Activated CD8-positive, alpha-beta T cell treated with anti-CD3 and anti-CD28 coated beads for 36 hours (primary cell): ENCODE measurements at regions not wholly inside any gene's neighbourhood (a gene's known extent, or its start where the extent isn't known, plus 50 kb on each side); places are given as distances from the start of the nearest gene placed in this dataset.

Experiments
- ATAC-seq: fragments of 200-7000 bp; cut with Tn5 transposase; one replicate; pipeline ENCODE4 v1.10.0; 2021; ENCODE audit warnings: mild to moderate bottlenecking, moderate library complexity
- CTCF ChIA-PET: fragments of 350-600 bp; sonication (Branson Sonifier 250); formaldehyde crosslinking; loops from one replicate; lab custom pipeline; 2021; ENCODE audit warnings: antibody characterized with exemption; lab: Charles Lee
- POLR2A ChIA-PET: fragments of 350-600 bp; sonication (Branson Sonifier 250); formaldehyde crosslinking; loops from one replicate; lab custom pipeline; 2021; ENCODE audit warnings: antibody characterized with exemption; lab: Charles Lee
- DNase-seq: peaks from one replicate; pipeline ENCODE4 v3.0.0-alpha.2; 2020
- H3K27ac Mint-ChIP-seq: one replicate; pipeline ENCODE4 v1.8.0; 2021; ENCODE audit warnings: mild to moderate bottlenecking, mixed read lengths
- H3K27me3 Mint-ChIP-seq: one replicate; pipeline ENCODE4 v1.8.0; 2021; ENCODE audit warnings: mixed read lengths
- H3K36me3 Mint-ChIP-seq: one replicate; pipeline ENCODE4 v1.8.0; 2021; ENCODE audit warnings: low read depth, mixed read lengths
- H3K4me1 Mint-ChIP-seq: one replicate; pipeline ENCODE4 v1.8.0; 2021; ENCODE audit warnings: low read depth, mixed read lengths
- H3K4me3 Mint-ChIP-seq: one replicate; pipeline ENCODE4 v1.8.0; 2021; ENCODE audit warnings: mild to moderate bottlenecking, moderate library complexity, mixed read lengths
- H3K9me3 Mint-ChIP-seq: one replicate; pipeline ENCODE4 v1.8.0; 2021; ENCODE audit warnings: mixed read lengths
- intact Hi-C: fragments of 100-400 bp; cut with micrococcal nuclease; formaldehyde crosslinking; loops from one replicate; pipeline ENCODE4 v1.10.0; 2022
- TF ChIP-seq, protein P1 (sequence below): fragments of 200-600 bp; IDR thresholded peaks from one replicate; pipeline ENCODE4 v1.8.0; 2022; ENCODE audit warnings: antibody characterized with exemption, mild to moderate bottlenecking

DNA sequence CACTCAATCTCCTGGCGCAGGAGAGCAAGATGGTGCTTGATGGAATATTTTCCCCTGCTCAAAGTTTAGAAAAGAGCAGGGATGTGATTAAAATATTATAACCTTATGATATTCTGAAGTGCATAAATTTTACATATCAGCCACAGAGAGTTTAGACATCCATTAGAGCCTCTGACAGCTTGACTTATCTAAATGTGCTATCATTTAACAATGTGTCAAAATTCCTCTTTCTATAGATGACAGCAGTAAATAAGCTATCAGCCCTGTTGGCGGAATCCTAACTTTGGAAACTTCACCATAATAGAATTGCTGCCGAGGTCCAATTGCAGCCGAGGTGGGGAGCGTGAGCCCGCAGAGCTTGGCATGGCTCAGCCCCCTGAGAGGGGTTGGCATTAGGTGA is 117.7 kb upstream of the MYL2 start:
- ChIA-PET POLR2A (no interaction called here), CTCF (no interaction called here)
- Mint-ChIP-seq H3K27ac (no peak overlapping the region), H3K36me3 (no peaks in the 10 kb centered on the region), H3K4me1 (peaks cover 16% of the 10 kb centered on the region), H3K9me3 (no peaks in the 10 kb centered on the region), H3K4me3 (no peak overlapping the region), H3K27me3 (peaks cover 42% of the 10 kb centered on the region)
- intact Hi-C loops: no loop called here
- DNase-seq: no peak
- TF ChIP-seq, protein P1, sequence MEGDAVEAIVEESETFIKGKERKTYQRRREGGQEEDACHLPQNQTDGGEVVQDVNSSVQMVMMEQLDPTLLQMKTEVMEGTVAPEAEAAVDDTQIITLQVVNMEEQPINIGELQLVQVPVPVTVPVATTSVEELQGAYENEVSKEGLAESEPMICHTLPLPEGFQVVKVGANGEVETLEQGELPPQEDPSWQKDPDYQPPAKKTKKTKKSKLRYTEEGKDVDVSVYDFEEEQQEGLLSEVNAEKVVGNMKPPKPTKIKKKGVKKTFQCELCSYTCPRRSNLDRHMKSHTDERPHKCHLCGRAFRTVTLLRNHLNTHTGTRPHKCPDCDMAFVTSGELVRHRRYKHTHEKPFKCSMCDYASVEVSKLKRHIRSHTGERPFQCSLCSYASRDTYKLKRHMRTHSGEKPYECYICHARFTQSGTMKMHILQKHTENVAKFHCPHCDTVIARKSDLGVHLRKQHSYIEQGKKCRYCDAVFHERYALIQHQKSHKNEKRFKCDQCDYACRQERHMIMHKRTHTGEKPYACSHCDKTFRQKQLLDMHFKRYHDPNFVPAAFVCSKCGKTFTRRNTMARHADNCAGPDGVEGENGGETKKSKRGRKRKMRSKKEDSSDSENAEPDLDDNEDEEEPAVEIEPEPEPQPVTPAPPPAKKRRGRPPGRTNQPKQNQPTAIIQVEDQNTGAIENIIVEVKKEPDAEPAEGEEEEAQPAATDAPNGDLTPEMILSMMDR: no peak
- ATAC-seq: no peak

GRCh38 chr12:111037047-111037446 is 116.7 kb upstream of the MYL2 start:
- no peak overlapping the region for H3K27ac Mint-ChIP-seq
- peaks cover 50% of the 10 kb centered on the region for H3K27me3 Mint-ChIP-seq
- POLR2A ChIA-PET: no interaction called here
- ATAC-seq (no peak), DNase-seq (no peak)
- H3K4me3 Mint-ChIP-seq: no peak overlapping the region
- CTCF ChIA-PET: no interaction called here
- intact Hi-C loops: no loop called here
- H3K36me3 Mint-ChIP-seq: no peaks in the 10 kb centered on the region
- H3K9me3 Mint-ChIP-seq: no peaks in the 10 kb centered on the region
- TF ChIP-seq, protein P1: no peak
- peaks cover 17% of the 10 kb centered on the region for H3K4me1 Mint-ChIP-seq

GRCh38 chr12:111035578-111036301 is 115.4 kb upstream of the MYL2 start:
- no peaks in the 10 kb centered on the region for H3K36me3 Mint-ChIP-seq
- DNase-seq: no peak
- POLR2A ChIA-PET: interaction anchor here (0.6 kb wide), 1 partner anchor 498 kb away, joined by 3 read pairs; no protein-coding TSS in a partner anchor
- peaks cover 17% of the 10 kb centered on the region for H3K4me1 Mint-ChIP-seq
- no peak for ATAC-seq
- no peak overlapping the region for H3K27ac Mint-ChIP-seq
- TF ChIP-seq, protein P1: no peak
- H3K27me3 Mint-ChIP-seq: peaks cover 61% of the 10 kb centered on the region
- intact Hi-C loops: no loop called here
- H3K4me3 Mint-ChIP-seq: peak overlapping the region; percentile 7
- CTCF ChIA-PET: no interaction called here
- H3K9me3 Mint-ChIP-seq: no peaks in the 10 kb centered on the region

DNA sequence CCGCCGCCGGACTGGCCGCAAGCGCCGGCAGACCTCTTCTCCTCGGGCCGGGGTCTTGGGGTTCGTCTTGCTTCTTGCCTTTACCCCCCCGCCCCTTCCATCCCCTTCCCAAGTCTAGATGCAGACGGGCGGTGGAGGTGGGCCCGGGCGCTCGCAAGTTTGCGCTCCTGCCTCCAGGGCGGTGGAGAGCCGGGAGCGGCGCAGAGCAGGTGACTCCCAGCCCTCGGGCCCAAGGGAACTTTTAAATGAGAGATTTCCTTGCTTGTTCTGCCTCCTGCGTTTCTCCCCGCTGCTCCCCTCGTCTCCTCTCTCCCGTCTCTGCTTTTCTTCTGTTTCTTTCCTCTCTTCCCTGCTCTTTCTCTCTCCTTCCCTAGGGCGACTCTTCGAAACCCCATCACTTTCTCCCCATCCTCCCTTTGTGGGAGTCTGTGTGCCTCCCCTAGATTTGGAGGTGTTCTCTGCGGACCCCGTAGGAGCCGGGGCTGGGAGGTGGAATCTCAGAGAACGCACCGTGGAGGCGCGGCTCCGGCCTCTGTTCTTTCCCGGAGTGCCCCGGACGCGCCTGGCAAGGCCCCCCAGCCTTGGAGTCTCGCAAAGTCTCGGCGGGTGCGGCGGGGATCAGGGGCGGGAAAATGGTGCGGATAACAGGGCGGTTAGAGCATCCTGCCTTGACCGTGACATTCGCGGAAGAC is 114.7 kb upstream of the MYL2 start:
- intact Hi-C loops: no loop called here
- no peaks in the 10 kb centered on the region for H3K36me3 Mint-ChIP-seq
- no peaks in the 10 kb centered on the region for H3K9me3 Mint-ChIP-seq
- POLR2A ChIA-PET: interaction anchor here (1.0 kb wide), 1 partner anchor 49 kb away, joined by 3 read pairs; no protein-coding TSS in a partner anchor
- H3K27ac Mint-ChIP-seq: no peak overlapping the region
- CTCF ChIA-PET: interaction anchor here (1.0 kb wide), 1 partner anchor 11 kb away, joined by 3 read pairs; no protein-coding TSS in a partner anchor
- peak overlapping the region; percentile 50 for H3K4me3 Mint-ChIP-seq
- DNase-seq: no peak
- ATAC-seq: no peak
- TF ChIP-seq, protein P1: no peak
- peaks cover 17% of the 10 kb centered on the region for H3K4me1 Mint-ChIP-seq
- peaks cover 64% of the 10 kb centered on the region for H3K27me3 Mint-ChIP-seq
